A549 (cell line): ENCODE measurements at regions not wholly inside any gene's neighbourhood (a gene's known extent, or its start where the extent isn't known, plus 50 kb on each side); places are given as distances from the start of the nearest gene placed in this dataset.

Experiments
- ATAC-seq, 2 experiments: fragments of 200-7000 bp in 1 of 2; fragments of >200 bp in 1 of 2; cut with Nextera tagmentation in 1 of 2; cut with Tn5 transposase in 1 of 2; 3 replicates each; pipeline versions ENCODE4 v1.8.0 to v1.9.1; 2018 to 2020; ENCODE audit warnings: mild to moderate bottlenecking in 1 of 2, moderate library complexity in 1 of 2
- CTCF ChIA-PET: fragments of 300-600 bp; sonication (Branson Sonifier 250); formaldehyde crosslinking; extraction: SDS; loops from one replicate; lab custom pipeline; 2021; ENCODE audit warnings: antibody characterized with exemption, inconsistent platforms; lab: Yijun Ruan, JAX
- POLR2A ChIA-PET: fragments of 350-600 bp; formaldehyde crosslinking; extraction: SDS; loops from one replicate; lab custom pipeline; 2021; ENCODE audit warnings: antibody characterized with exemption, inconsistent platforms; lab: Yijun Ruan, JAX
- DNase-seq, 2 experiments: peaks; one replicate each; pipeline versions ENCODE4 v3.0.0 to v3.0.0-alpha.2; 2011 to 2016; ENCODE audit warnings: low read depth in 1 of 2, low spot score in 1 of 2
- FAIRE-seq: peaks from 2 replicates; lab custom pipeline; 2011; peaks lifted over from hg19 to GRCh38; lab: Jason Lieb, UNC
- H3K27ac ChIP-seq, 2 experiments: fragments of >200 bp; sonication (Bioruptor Twin); formaldehyde crosslinking; 3 replicates each; pipeline ENCODE4 v1.5.1; 2016 to 2017
- H3K4me1 ChIP-seq: fragments of >200 bp; sonication (Bioruptor Twin); formaldehyde crosslinking; 3 replicates; pipeline ENCODE4 v1.6.1; 2016
- H3K4me2 ChIP-seq: fragments of >200 bp; sonication (Bioruptor Twin); formaldehyde crosslinking; 3 replicates; pipeline ENCODE4 v1.6.1; 2016
- H3K4me3 ChIP-seq: fragments of >200 bp; sonication (Bioruptor Twin); formaldehyde crosslinking; 3 replicates; pipeline ENCODE4 v1.5.1; 2016
- H3K9me3 ChIP-seq: fragments of >200 bp; sonication (Bioruptor Twin); formaldehyde crosslinking; 3 replicates; pipeline ENCODE4 v1.6.1; 2016
- CBX2 ChIP-seq: fragments of 200-600 bp; sonication (generic); IDR thresholded peaks from 2 replicates; pipeline ENCODE4 v1.6.1; 2016; ENCODE audit warnings: low read depth, mild to moderate bottlenecking, borderline replicate concordance
- CEBPB ChIP-seq, 2 experiments: fragments of >200 bp in 1 of 2; sonication (Bioruptor Twin) in 1 of 2; formaldehyde crosslinking in 1 of 2; IDR thresholded peaks; 2 replicates each; pipeline ENCODE4 v1.6.1; 2012 to 2016
- EHF ChIP-seq: fragments of 250-450 bp; sonication (Bioruptor Pico); IDR thresholded peaks from 2 replicates; pipeline ENCODE4 v1.5.0; 2020; ENCODE audit warnings: mild to moderate bottlenecking
- EHMT2 ChIP-seq: fragments of 200-600 bp; sonication (generic); IDR thresholded peaks from 2 replicates; pipeline ENCODE4 v1.6.1; 2016; ENCODE audit warnings: antibody characterized with exemption, low read depth, mild to moderate bottlenecking, moderate library complexity
- EP300 ChIP-seq, 2 experiments: fragments of >200 bp; sonication (Bioruptor Twin); formaldehyde crosslinking; IDR thresholded peaks; 2 replicates in 1 of 2; 3 replicates in 1 of 2; pipeline ENCODE4 v1.6.1; 2016 to 2017
- HOXA7 ChIP-seq: fragments of 250-450 bp; sonication (Bioruptor Pico); IDR thresholded peaks from 2 replicates; pipeline ENCODE4 v1.5.0; 2020; ENCODE audit warnings: mild to moderate bottlenecking, moderate library complexity
- JUN ChIP-seq, 2 experiments: fragments of >200 bp; sonication (Bioruptor Twin); formaldehyde crosslinking; IDR thresholded peaks; 2 replicates in 1 of 2; 3 replicates in 1 of 2; pipeline ENCODE4 v1.6.1; 2016 to 2017
- JUNB ChIP-seq: fragments of >200 bp; sonication (Bioruptor Twin); formaldehyde crosslinking; IDR thresholded peaks from 2 replicates; pipeline ENCODE4 v1.6.1; 2016
- KDM1A ChIP-seq: fragments of 200-600 bp; sonication (generic); IDR thresholded peaks from 2 replicates; pipeline ENCODE4 v1.6.1; 2016; ENCODE audit warnings: low read depth, mild to moderate bottlenecking
- MAFK ChIP-seq: fragments of 450-650 bp; IDR thresholded peaks from 2 replicates; pipeline ENCODE4 v1.6.1; 2014; ENCODE audit not compliant: partially characterized antibody
- MAZ ChIP-seq: fragments of 150-350 bp; IDR thresholded peaks from 2 replicates; pipeline ENCODE4 v1.6.1; 2014; ENCODE audit warnings: antibody characterized with exemption, low read depth, low read length, borderline replicate concordance
- NFE2L2 ChIP-seq: fragments of 150-350 bp; conservative IDR thresholded peaks from 2 replicates; pipeline ENCODE4 v1.6.1; 2014; ENCODE audit warnings: low read length
- NR3C1 ChIP-seq: fragments of >200 bp; sonication (Bioruptor Twin); formaldehyde crosslinking; IDR thresholded peaks from 3 replicates; pipeline ENCODE4 v1.6.1; 2017
- POLR2AphosphoS2 ChIP-seq: conservative IDR thresholded peaks from 2 replicates; pipeline ENCODE4 v1.6.1; 2012; ENCODE audit warnings: low read length, improper control_type of control experiment, inconsistent platforms
- RAD21 ChIP-seq, 2 experiments: fragments of >200 bp in 1 of 2; sonication (Bioruptor Twin) in 1 of 2; formaldehyde crosslinking in 1 of 2; IDR thresholded peaks in 1 of 2; conservative IDR thresholded peaks in 1 of 2; 2 replicates in 1 of 2; 3 replicates in 1 of 2; pipeline ENCODE4 v1.6.1; 2012 to 2018; ENCODE audit warnings: inconsistent platforms in 1 of 2
- RARB ChIP-seq: fragments of 250-450 bp; sonication (Bioruptor Pico); IDR thresholded peaks from 2 replicates; pipeline ENCODE4 v1.8.0; 2021; ENCODE audit warnings: mild to moderate bottlenecking, moderate library complexity
- RNF2 ChIP-seq: fragments of 200-600 bp; sonication (generic); IDR thresholded peaks from 2 replicates; pipeline ENCODE4 v1.6.1; 2016; ENCODE audit warnings: low read depth, mild to moderate bottlenecking, antibody characterized with exemption, moderate library complexity, borderline replicate concordance
- SMC3 ChIP-seq: fragments of >200 bp; sonication (Bioruptor Twin); formaldehyde crosslinking; IDR thresholded peaks from 3 replicates; pipeline ENCODE4 v1.6.1; 2018; ENCODE audit warnings: inconsistent platforms
- TFCP2L1 ChIP-seq: fragments of 250-450 bp; sonication (Bioruptor Pico); IDR thresholded peaks from 2 replicates; pipeline ENCODE4 v1.5.0; 2021; ENCODE audit warnings: mild to moderate bottlenecking
- ZNF302 ChIP-seq: fragments of 250-450 bp; sonication (Bioruptor Pico); IDR thresholded peaks from 2 replicates; pipeline ENCODE4 v1.9.0; 2021; ENCODE audit warnings: inconsistent platforms, mild to moderate bottlenecking, moderate library complexity
- WGBS: methylation state at CpG from one replicate; pipeline ENCODE4 v1.1.6; 2017; ENCODE audit errors: missing lambda C conversion rate; 5-methylcytosine and 5-hydroxymethylcytosine counted together
- TF ChIP-seq, protein P1 (sequence below): IDR thresholded peaks from 2 replicates; pipeline ENCODE4 v1.6.1; 2012; ENCODE audit warnings: low read depth, borderline replicate concordance
- TF ChIP-seq, protein P2 (sequence below): fragments of 200-600 bp; sonication (generic); IDR thresholded peaks from 2 replicates; pipeline ENCODE4 v1.6.1; 2016; ENCODE audit warnings: antibody characterized with exemption, mild to moderate bottlenecking, moderate library complexity
- TF ChIP-seq, protein P3 (sequence below): fragments of >200 bp; sonication (Bioruptor Twin); formaldehyde crosslinking; IDR thresholded peaks from 3 replicates; pipeline ENCODE4 v1.6.1; 2016

DNA sequence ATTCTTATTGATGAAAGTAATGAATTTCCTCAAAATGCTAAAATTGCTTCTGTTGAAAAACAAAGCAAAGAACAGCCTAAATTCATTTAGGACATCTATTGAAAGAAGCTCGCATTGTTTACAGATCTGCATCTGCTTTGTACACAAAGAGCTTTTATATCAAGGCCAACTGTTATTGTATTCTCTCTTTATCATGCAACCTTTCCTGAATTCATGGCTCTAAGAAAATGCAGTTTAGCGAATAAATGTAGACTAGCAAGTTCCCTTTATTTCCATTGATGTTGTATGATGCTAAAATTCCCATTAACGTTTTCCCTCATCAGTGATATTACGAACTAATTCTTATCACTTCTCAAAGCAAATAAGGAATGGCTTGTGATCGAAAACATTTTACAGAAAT is 446.3 kb downstream of the MID1IP1 start:
- Histone ChIP-seq H3K9me3 (no peaks in the 10 kb centered on the region), H3K4me3 (no peak overlapping the region), H3K4me2 (no peak overlapping the region), H3K4me1 (no peaks in the 10 kb centered on the region), H3K27ac (no peak overlapping the region)
- ATAC-seq (no peak), FAIRE-seq (peak; percentile 79), DNase-seq (no peak)
- TF ChIP-seq NR3C1 (no peak), RARB (CRISPR knock-in tag) (no peak), CEBPB (IDR thresholded peaks at IDR 0.05) (no peak)
- TF ChIP-seq, protein P1, sequence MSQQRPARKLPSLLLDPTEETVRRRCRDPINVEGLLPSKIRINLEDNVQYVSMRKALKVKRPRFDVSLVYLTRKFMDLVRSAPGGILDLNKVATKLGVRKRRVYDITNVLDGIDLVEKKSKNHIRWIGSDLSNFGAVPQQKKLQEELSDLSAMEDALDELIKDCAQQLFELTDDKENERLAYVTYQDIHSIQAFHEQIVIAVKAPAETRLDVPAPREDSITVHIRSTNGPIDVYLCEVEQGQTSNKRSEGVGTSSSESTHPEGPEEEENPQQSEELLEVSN, result no peak
- WGBS, result 22% methylated on average over 5 of the region's 5 CpGs
- POLR2A ChIA-PET, result no interaction called here
- CTCF ChIA-PET, result interaction anchor here (1.1 kb wide), 1 partner anchor 9 kb away, joined by 4 read pairs; no protein-coding TSS in a partner anchor

DNA sequence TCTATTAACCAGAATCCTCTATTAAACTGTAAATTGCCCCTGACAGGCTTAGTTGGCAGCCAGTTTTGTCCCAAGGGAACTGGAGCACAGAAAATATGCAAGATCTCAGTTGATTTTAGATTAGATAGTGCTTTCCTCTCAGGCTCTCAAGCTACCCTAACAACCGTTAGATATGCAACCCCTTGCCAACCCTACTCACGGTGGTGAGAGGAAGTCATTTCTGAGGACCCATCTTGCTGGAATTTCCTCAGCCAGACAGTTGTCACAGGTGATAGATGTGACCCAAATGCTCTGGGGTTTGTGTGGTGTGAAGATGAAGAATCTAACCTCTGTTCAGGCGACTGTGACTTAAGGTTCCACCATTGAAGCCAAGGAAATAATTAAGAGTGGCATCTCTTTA is 447.1 kb downstream of the MID1IP1 start:
- H3K4me3 ChIP-seq, result no peak overlapping the region
- WGBS, result 3% methylated on average over 2 of the region's 3 CpGs
- ChIA-PET POLR2A (no interaction called here), CTCF (no interaction called here)
- ATAC-seq, result no peak
- H3K4me2 ChIP-seq, result no peak overlapping the region
- no peak for DNase-seq
- no peaks in the 10 kb centered on the region for H3K9me3 ChIP-seq
- H3K4me1 ChIP-seq, result no peaks in the 10 kb centered on the region
- no peak for FAIRE-seq
- no peak for TF ChIP-seq MAZ
- no peak for TF ChIP-seq HOXA7 (CRISPR knock-in tag)
- TF ChIP-seq TFCP2L1 (CRISPR knock-in tag), result no peak
- TF ChIP-seq POLR2AphosphoS2, result no peak
- TF ChIP-seq EHF (CRISPR knock-in tag), result no peak
- TF ChIP-seq JUN (IDR thresholded peaks at IDR 0.05), result no peak
- no peak for TF ChIP-seq RNF2
- TF ChIP-seq EHMT2, result no peak
- TF ChIP-seq EP300 (IDR thresholded peaks at IDR 0.05), result no peak
- TF ChIP-seq SMC3, result no peak
- TF ChIP-seq MAFK, result no peak
- TF ChIP-seq JUNB, result no peak
- TF ChIP-seq, protein P2, sequence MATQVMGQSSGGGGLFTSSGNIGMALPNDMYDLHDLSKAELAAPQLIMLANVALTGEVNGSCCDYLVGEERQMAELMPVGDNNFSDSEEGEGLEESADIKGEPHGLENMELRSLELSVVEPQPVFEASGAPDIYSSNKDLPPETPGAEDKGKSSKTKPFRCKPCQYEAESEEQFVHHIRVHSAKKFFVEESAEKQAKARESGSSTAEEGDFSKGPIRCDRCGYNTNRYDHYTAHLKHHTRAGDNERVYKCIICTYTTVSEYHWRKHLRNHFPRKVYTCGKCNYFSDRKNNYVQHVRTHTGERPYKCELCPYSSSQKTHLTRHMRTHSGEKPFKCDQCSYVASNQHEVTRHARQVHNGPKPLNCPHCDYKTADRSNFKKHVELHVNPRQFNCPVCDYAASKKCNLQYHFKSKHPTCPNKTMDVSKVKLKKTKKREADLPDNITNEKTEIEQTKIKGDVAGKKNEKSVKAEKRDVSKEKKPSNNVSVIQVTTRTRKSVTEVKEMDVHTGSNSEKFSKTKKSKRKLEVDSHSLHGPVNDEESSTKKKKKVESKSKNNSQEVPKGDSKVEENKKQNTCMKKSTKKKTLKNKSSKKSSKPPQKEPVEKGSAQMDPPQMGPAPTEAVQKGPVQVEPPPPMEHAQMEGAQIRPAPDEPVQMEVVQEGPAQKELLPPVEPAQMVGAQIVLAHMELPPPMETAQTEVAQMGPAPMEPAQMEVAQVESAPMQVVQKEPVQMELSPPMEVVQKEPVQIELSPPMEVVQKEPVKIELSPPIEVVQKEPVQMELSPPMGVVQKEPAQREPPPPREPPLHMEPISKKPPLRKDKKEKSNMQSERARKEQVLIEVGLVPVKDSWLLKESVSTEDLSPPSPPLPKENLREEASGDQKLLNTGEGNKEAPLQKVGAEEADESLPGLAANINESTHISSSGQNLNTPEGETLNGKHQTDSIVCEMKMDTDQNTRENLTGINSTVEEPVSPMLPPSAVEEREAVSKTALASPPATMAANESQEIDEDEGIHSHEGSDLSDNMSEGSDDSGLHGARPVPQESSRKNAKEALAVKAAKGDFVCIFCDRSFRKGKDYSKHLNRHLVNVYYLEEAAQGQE, result no peak
- TF ChIP-seq, protein P3, sequence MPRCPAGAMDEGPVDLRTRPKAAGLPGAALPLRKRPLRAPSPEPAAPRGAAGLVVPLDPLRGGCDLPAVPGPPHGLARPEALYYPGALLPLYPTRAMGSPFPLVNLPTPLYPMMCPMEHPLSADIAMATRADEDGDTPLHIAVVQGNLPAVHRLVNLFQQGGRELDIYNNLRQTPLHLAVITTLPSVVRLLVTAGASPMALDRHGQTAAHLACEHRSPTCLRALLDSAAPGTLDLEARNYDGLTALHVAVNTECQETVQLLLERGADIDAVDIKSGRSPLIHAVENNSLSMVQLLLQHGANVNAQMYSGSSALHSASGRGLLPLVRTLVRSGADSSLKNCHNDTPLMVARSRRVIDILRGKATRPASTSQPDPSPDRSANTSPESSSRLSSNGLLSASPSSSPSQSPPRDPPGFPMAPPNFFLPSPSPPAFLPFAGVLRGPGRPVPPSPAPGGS, result no peak
- no peak for TF ChIP-seq NFE2L2
- TF ChIP-seq KDM1A, result no peak
- TF ChIP-seq, all 56 proteins: peak for 0
- no peak overlapping the region for H3K27ac ChIP-seq

DNA sequence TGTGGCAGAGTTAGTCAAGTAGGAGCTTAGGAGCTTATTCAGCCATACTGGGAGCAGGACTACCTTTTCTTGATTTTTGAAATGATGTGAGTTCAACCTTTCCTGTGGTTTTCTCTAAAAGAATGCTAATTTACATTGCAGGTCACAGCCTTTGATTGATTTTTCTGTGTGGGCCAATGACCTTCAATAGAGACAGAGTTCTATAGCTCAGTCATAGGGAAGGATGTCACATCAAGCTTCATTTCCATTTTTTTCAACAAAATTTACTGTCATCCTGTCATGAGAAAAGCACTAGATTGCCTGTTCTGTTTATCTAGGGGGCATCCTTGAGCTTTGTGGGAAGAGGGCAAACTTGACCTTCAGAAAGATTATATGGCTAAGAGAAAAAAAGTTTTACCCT is 448.7 kb downstream of the MID1IP1 start:
- ATAC-seq (no peak), DNase-seq (no peak), FAIRE-seq (no peak)
- no peak overlapping the region for H3K4me2 ChIP-seq
- H3K4me3 ChIP-seq, result no peak overlapping the region
- ChIA-PET POLR2A (no interaction called here), CTCF (interaction anchor here (0.6 to 0.8 kb wide), 2 partner anchors 12 to 1502 kb away, joined by 3 to 4 read pairs; no protein-coding TSS in a partner anchor)
- no peaks in the 10 kb centered on the region for H3K9me3 ChIP-seq
- H3K4me1 ChIP-seq, result no peaks in the 10 kb centered on the region
- H3K27ac ChIP-seq, result no peak overlapping the region
- TF ChIP-seq CBX2 (no peak), RAD21 (conservative IDR thresholded peaks at IDR 0.05 in 1 of 2, IDR thresholded peaks at IDR 0.05 in 1 of 2) (0 out of 5 replicates have a peak, but pooled peaks of 1 of the 2 experiments have one; percentile 4), ZNF302 (CRISPR knock-in tag) (no peak)
